H1 (cell line): ENCODE measurements at regions not wholly inside any gene's neighbourhood (a gene's known extent, or its start where the extent isn't known, plus 50 kb on each side); places are given as distances from the start of the nearest gene placed in this dataset.

Experiments
- CTCF ChIA-PET: fragments of 300-600 bp; sonication (Branson Sonifier 250); formaldehyde crosslinking; loops from one replicate; lab custom pipeline; 2021; ENCODE audit not compliant: partially characterized antibody; lab: Charles Lee
- POLR2A ChIA-PET: fragments of 300-600 bp; sonication (Branson Sonifier 250); formaldehyde crosslinking; loops from one replicate; lab custom pipeline; 2021; ENCODE audit warnings: inconsistent platforms; ENCODE audit not compliant: partially characterized antibody; lab: Charles Lee
- DNase-seq, 2 experiments: peaks; one replicate each; pipeline versions ENCODE4 v3.0.0 to v3.0.0-alpha.2; 2010 to 2022; ENCODE audit warnings: low spot score in 2 of 2, low read depth in 1 of 2, mixed read lengths in 1 of 2
- FAIRE-seq: peaks from 2 replicates; lab custom pipeline; 2011; peaks lifted over from hg19 to GRCh38; lab: Jason Lieb, UNC
- H2AFZ ChIP-seq: 2 replicates; pipeline ENCODE4 v1.8.1; 2012; ENCODE audit warnings: low read length, inconsistent platforms
- H2AK5ac ChIP-seq: 2 replicates; pipeline ENCODE4 v1.6.1; 2013; ENCODE audit warnings: low read depth, low read length
- H2BK120ac ChIP-seq: replicated peaks from 2 replicates; pipeline ENCODE3; 2013; ENCODE audit warnings: low read depth, low read length, inconsistent platforms
- H2BK12ac ChIP-seq: 2 replicates; pipeline ENCODE4 v1.6.1; 2013; ENCODE audit warnings: low read depth, low read length
- H2BK15ac ChIP-seq: 2 replicates; pipeline ENCODE4 v1.6.1; 2013; ENCODE audit warnings: low read length
- H2BK20ac ChIP-seq: 2 replicates; pipeline ENCODE4 v1.6.1; 2013; ENCODE audit warnings: low read length
- H2BK5ac ChIP-seq: 2 replicates; pipeline ENCODE4 v1.6.1; 2013; ENCODE audit warnings: low read depth, low read length
- H3K14ac ChIP-seq: 2 replicates; pipeline ENCODE4 v1.6.1; 2013; ENCODE audit warnings: inconsistent platforms; ENCODE audit not compliant: insufficient read length
- H3K18ac ChIP-seq: 2 replicates; pipeline ENCODE4 v1.6.1; 2013; ENCODE audit warnings: low read length; ENCODE audit errors: extremely low read depth
- H3K23ac ChIP-seq: 2 replicates; pipeline ENCODE4 v1.6.1; 2013; ENCODE audit warnings: inconsistent platforms; ENCODE audit not compliant: insufficient read length
- H3K23me2 ChIP-seq: 2 replicates; pipeline ENCODE4 v1.6.1; 2013; ENCODE audit warnings: low read depth, low read length
- H3K27ac ChIP-seq: 2 replicates; pipeline ENCODE4 v1.6.1; 2011; ENCODE audit warnings: low read depth, low read length, inconsistent platforms
- H3K27me3 ChIP-seq, 4 experiments: replicated peaks in 1 of 4; 1 replicate in 1 of 4; 2 replicates in 3 of 4; pipeline versions ENCODE4 v1.6.1 to v1.8.1; 2011 to 2013; ENCODE audit warnings: low read length in 3 of 4, mild to moderate bottlenecking in 3 of 4, inconsistent platforms in 2 of 4, mixed read lengths in 2 of 4, moderate library complexity in 1 of 4; ENCODE audit not compliant: control insufficient read depth in 3 of 4, insufficient read depth in 3 of 4; ENCODE audit errors: extremely low read depth in 1 of 4
- H3K36me3 ChIP-seq, 4 experiments: 2 replicates each; pipeline versions ENCODE4 v1.6.1 to v1.8.1; 2011 to 2013; ENCODE audit warnings: mild to moderate bottlenecking in 4 of 4, low read length in 3 of 4, moderate library complexity in 2 of 4, control low read depth in 1 of 4, inconsistent platforms in 1 of 4; ENCODE audit not compliant: insufficient read depth in 4 of 4, control insufficient read depth in 2 of 4
- H3K4ac ChIP-seq: replicated peaks from 2 replicates; pipeline ENCODE3; 2013; ENCODE audit warnings: low read length, low read depth, mixed read lengths, inconsistent platforms; ENCODE audit not compliant: insufficient read length
- H3K4me1 ChIP-seq, 4 experiments: replicated peaks in 1 of 4; 1 replicate in 1 of 4; 2 replicates in 3 of 4; pipeline versions ENCODE4 v1.6.1 to v1.8.1; 2011 to 2013; ENCODE audit warnings: low read length in 3 of 4, inconsistent platforms in 2 of 4, mixed read lengths in 1 of 4; ENCODE audit not compliant: insufficient read depth in 4 of 4, control insufficient read depth in 3 of 4
- H3K4me2 ChIP-seq, 2 experiments: 2 replicates each; pipeline versions ENCODE4 v1.6.1 to v1.8.1; 2011 to 2013; ENCODE audit warnings: low read depth in 2 of 2, low read length in 2 of 2, control low read depth in 1 of 2, inconsistent platforms in 1 of 2, mild to moderate bottlenecking in 1 of 2; ENCODE audit not compliant: insufficient read depth in 1 of 2
- H3K4me3 ChIP-seq, 4 experiments: fragments of 200-600, 300-600 bp in 1 of 4; sonication (generic), shearing (Covaris generic), sonication (Bioruptor Twin) in 1 of 4; 2 replicates each; pipeline versions ENCODE4 v1.5.1 to v1.8.1; 2011 to 2016; ENCODE audit warnings: low read length in 4 of 4, low read depth in 3 of 4, control low read depth in 2 of 4, inconsistent platforms in 2 of 4, mild to moderate bottlenecking in 2 of 4, mixed read lengths in 1 of 4, moderate library complexity in 1 of 4; ENCODE audit not compliant: insufficient read depth in 2 of 4; ENCODE audit errors: extremely low read depth in 1 of 4
- H3K56ac ChIP-seq: replicated peaks from 2 replicates; pipeline ENCODE3; 2013; ENCODE audit warnings: low read depth, mild to moderate bottlenecking, mixed read lengths, low read length, inconsistent platforms; ENCODE audit not compliant: insufficient read length
- H3K79me1 ChIP-seq: 2 replicates; pipeline ENCODE4 v1.6.1; 2013; ENCODE audit warnings: low read depth, low read length, control low read depth
- H3K79me2 ChIP-seq, 2 experiments: 2 replicates each; pipeline versions ENCODE4 v1.6.1 to v1.8.1; 2012 to 2013; ENCODE audit warnings: low read length in 2 of 2, mild to moderate bottlenecking in 2 of 2, inconsistent platforms in 1 of 2; ENCODE audit not compliant: insufficient read depth in 2 of 2, control insufficient read depth in 1 of 2
- H3K9ac ChIP-seq, 4 experiments: replicated peaks in 1 of 4; 1 replicate in 1 of 4; 2 replicates in 3 of 4; pipeline versions ENCODE4 v1.6.1 to v1.8.1; 2011 to 2013; ENCODE audit warnings: low read depth in 3 of 4, low read length in 3 of 4, control low read depth in 2 of 4, mild to moderate bottlenecking in 2 of 4, moderate library complexity in 2 of 4, inconsistent platforms in 1 of 4; ENCODE audit errors: extremely low read depth in 1 of 4
- H3K9me3 ChIP-seq, 2 experiments: 2 replicates each; pipeline versions ENCODE4 v1.6.1 to v1.8.1; 2012 to 2013; ENCODE audit warnings: mild to moderate bottlenecking in 2 of 2, moderate library complexity in 2 of 2, control low read depth in 1 of 2, inconsistent platforms in 1 of 2, low read depth in 1 of 2, low read length in 1 of 2, mixed read lengths in 1 of 2; ENCODE audit not compliant: insufficient read depth in 2 of 2
- H4K20me1 ChIP-seq, 2 experiments: replicated peaks in 1 of 2; 2 replicates each; pipeline versions ENCODE3 to v1.8.1; 2011 to 2013; ENCODE audit warnings: inconsistent platforms in 2 of 2, low read length in 2 of 2, mild to moderate bottlenecking in 1 of 2; ENCODE audit not compliant: insufficient read depth in 2 of 2, control insufficient read depth in 1 of 2
- H4K5ac ChIP-seq: 2 replicates; pipeline ENCODE4 v1.6.1; 2013; ENCODE audit warnings: low read length, low read depth, mixed read lengths, inconsistent platforms; ENCODE audit not compliant: insufficient read length
- H4K8ac ChIP-seq: 2 replicates; pipeline ENCODE4 v1.8.0; 2013; ENCODE audit warnings: mild to moderate bottlenecking, moderate library complexity, low read length, inconsistent platforms; ENCODE audit not compliant: insufficient read depth; ENCODE audit errors: extremely low read depth
- H4K91ac ChIP-seq: replicated peaks from 2 replicates; pipeline ENCODE3; 2013; ENCODE audit warnings: low read length, mixed read lengths, inconsistent platforms; ENCODE audit not compliant: insufficient read length
- ASH2L ChIP-seq: fragments of 200-600, 300-600 bp; sonication (generic); IDR thresholded peaks from one replicate; pipeline ENCODE4 v1.7.1; 2017; ENCODE audit warnings: low read length
- CBX5 ChIP-seq: fragments of 300-800, 300-1000 bp; sonication (generic); IDR thresholded peaks from 2 replicates; pipeline ENCODE4 v1.7.1; 2016; ENCODE audit warnings: antibody characterized with exemption, low read length, low read depth
- CBX8 ChIP-seq: fragments of 300-800, 300-1000 bp; sonication (generic); IDR thresholded peaks from 2 replicates; pipeline ENCODE4 v1.7.1; 2016; ENCODE audit warnings: low read depth, low read length, borderline replicate concordance
- E2F6 ChIP-seq: IDR thresholded peaks from 2 replicates; pipeline ENCODE4 v1.6.1; 2012; ENCODE audit warnings: inconsistent platforms
- EGR1 ChIP-seq: IDR thresholded peaks from 2 replicates; pipeline ENCODE4 v1.6.1; 2011; ENCODE audit warnings: low read depth, low read length, borderline replicate concordance
- KDM1A ChIP-seq: fragments of 200-600, 300-600 bp; sonication (generic); IDR thresholded peaks from 2 replicates; pipeline ENCODE4 v1.7.1; 2016; ENCODE audit warnings: mild to moderate bottlenecking, low read length, borderline replicate concordance
- KDM4A ChIP-seq: IDR thresholded peaks from one replicate; pipeline ENCODE4 v1.7.1; 2012; ENCODE audit warnings: low read depth, mild to moderate bottlenecking, moderate library complexity, low read length, inconsistent platforms; ENCODE audit not compliant: severe bottlenecking
- KDM5A ChIP-seq: fragments of 200-600 bp; IDR thresholded peaks from 2 replicates; pipeline ENCODE4 v1.7.1; 2012; ENCODE audit warnings: mild to moderate bottlenecking, low read length, inconsistent platforms, mixed read lengths
- PHF8 ChIP-seq: fragments of 200-600 bp; sonication (generic); conservative IDR thresholded peaks from 2 replicates; pipeline ENCODE4 v1.7.1; 2012; ENCODE audit warnings: low read depth, mild to moderate bottlenecking, inconsistent platforms, low read length, moderate library complexity
- POLR2AphosphoS5 ChIP-seq: IDR thresholded peaks from 2 replicates; pipeline ENCODE4 v1.6.1; 2011; ENCODE audit warnings: low read depth, low read length
- RNF2 ChIP-seq: fragments of 200-900, 300-1000 bp; sonication (generic); IDR thresholded peaks from 2 replicates; pipeline ENCODE4 v1.7.1; 2016; ENCODE audit warnings: borderline replicate concordance, low read depth, mild to moderate bottlenecking, antibody characterized with exemption, low read length; ENCODE audit not compliant: poor library complexity, severe bottlenecking; ENCODE audit errors: missing control alignments
- SP2 ChIP-seq: IDR thresholded peaks from 2 replicates; pipeline ENCODE4 v1.6.1; 2012; ENCODE audit warnings: mild to moderate bottlenecking, low read length, inconsistent platforms
- SRF ChIP-seq: IDR thresholded peaks from 2 replicates; pipeline ENCODE4 v1.6.1; 2011; ENCODE audit warnings: mild to moderate bottlenecking, low read depth, low read length, moderate library complexity
- SUZ12 ChIP-seq: fragments of 200-600 bp; sonication (generic); IDR thresholded peaks from 2 replicates; pipeline ENCODE4 v1.6.1; 2012; ENCODE audit warnings: mild to moderate bottlenecking, inconsistent platforms, low read length, moderate library complexity, mixed read lengths
- WGBS, 2 experiments: shearing (Covaris generic) in 1 of 2; methylation state at CpG; one replicate each; pipeline versions ENCODE4 v1.1.6 to v1.1.7; 2013 to 2015; ENCODE audit warnings: low lambda C conversion rate in 2 of 2, mixed read lengths in 2 of 2, inconsistent platforms in 1 of 2, low coverage in 1 of 2, missing lambda C conversion rate in 1 of 2; ENCODE audit not compliant: insufficient replicate concordance in 2 of 2, insufficient coverage in 1 of 2, insufficient read length in 1 of 2; ENCODE audit errors: extremely low coverage in 1 of 2, missing lambda C conversion rate in 1 of 2; 5-methylcytosine and 5-hydroxymethylcytosine counted together

GRCh38 chr10:57333880-57334279 is 933.8 kb downstream of the IPMK start:
- H2BK20ac ChIP-seq = no peak overlapping the region
- no peaks in the 10 kb centered on the region for H3K36me3 ChIP-seq
- POLR2A ChIA-PET = interaction anchor here (0.7 kb wide), 1 partner anchor 133 kb away, joined by 4 read pairs; no protein-coding TSS in a partner anchor
- no peaks in the 10 kb centered on the region for H3K79me1 ChIP-seq
- H4K20me1 ChIP-seq = no peaks in the 10 kb centered on the region
- no peaks in the 10 kb centered on the region for H3K23me2 ChIP-seq
- H3K9me3 ChIP-seq = no peaks in the 10 kb centered on the region; a peak in 1 of 4 replicates
- no peaks in the 10 kb centered on the region for H3K27me3 ChIP-seq
- H3K9ac ChIP-seq = no peak overlapping the region
- no peak overlapping the region for H2BK12ac ChIP-seq
- H3K4ac ChIP-seq = no peak overlapping the region
- no peak overlapping the region for H2AK5ac ChIP-seq
- WGBS, 2 experiments = 87% methylated on average over 2 of the region's 2 CpGs; no CpG with 5 or more reads in 1 of the 2 experiments
- H3K27ac ChIP-seq = no peak overlapping the region
- H2BK5ac ChIP-seq = no peak overlapping the region
- no peak overlapping the region for H3K4me3 ChIP-seq
- CTCF ChIA-PET = no interaction called here
- no peak overlapping the region for H4K5ac ChIP-seq
- H3K79me2 ChIP-seq = no peaks in the 10 kb centered on the region
- no peak overlapping the region for H4K91ac ChIP-seq
- no peak overlapping the region for H3K14ac ChIP-seq
- no peak overlapping the region for H2BK15ac ChIP-seq
- no peak overlapping the region for H4K8ac ChIP-seq
- no peaks in the 10 kb centered on the region for H3K4me1 ChIP-seq
- FAIRE-seq (no peak), DNase-seq (no peak)
- no peak overlapping the region for H3K18ac ChIP-seq
- no peak overlapping the region for H2BK120ac ChIP-seq
- H3K23ac ChIP-seq = no peak overlapping the region
- H3K56ac ChIP-seq = no peak overlapping the region
- no peak overlapping the region for H3K4me2 ChIP-seq
- no peak overlapping the region for H2AFZ ChIP-seq
- no peak for TF ChIP-seq SP2
- no peak for TF ChIP-seq CBX8
- TF ChIP-seq PHF8 = no peak
- TF ChIP-seq ASH2L = no peak
- TF ChIP-seq SRF = no peak
- no peak for TF ChIP-seq KDM4A
- TF ChIP-seq E2F6 = no peak
- no peak for TF ChIP-seq RNF2
- TF ChIP-seq KDM5A = no peak
- no peak for TF ChIP-seq POLR2AphosphoS5
- no peak for TF ChIP-seq SUZ12
- no peak for TF ChIP-seq CBX5
- no peak for TF ChIP-seq EGR1
- TF ChIP-seq KDM1A = no peak
